ENCODE measurements at regions not wholly inside any gene's neighbourhood (a gene's known extent, or its start where the extent isn't known, plus 50 kb on each side); places are given as distances from the start of the nearest gene placed in this dataset.

- 92% methylated on average over 16 of the region's 21 CpGs; no CpG with 5 or more reads in 1 of the 2 experiments for WGBS, 2 experiments (ENCODE audit: extremely low coverage in 2 of 2, insufficient read length in 1 of 2)
- POLR2A ChIA-PET (ENCODE audit: unreplicated experiment) = no interaction called here
- H3K23ac ChIP-seq (ENCODE audit: low read depth, low read length) = no peak overlapping the region
These were observed 137.3 kb upstream of the RTL1 start for GRCh38 chr14:101040538-101041442.

More at GRCh38 chr14:101040538-101041442, 137.3 kb upstream of the RTL1 start:
- H3K9me3 ChIP-seq (ENCODE audit: control insufficient read depth, insufficient read depth, low read length) = no peaks in the 10 kb centered on the region
- no peak overlapping the region for H3K4ac ChIP-seq (ENCODE audit: low read depth, low read length)
- no peak overlapping the region for H2BK15ac ChIP-seq (ENCODE audit: low read depth, low read length)
- DNase-seq (no peak), ATAC-seq (ENCODE audit: low read depth) (no peak)
- CTCF ChIA-PET = no interaction called here
- no peaks in the 10 kb centered on the region for H3K9me1 ChIP-seq (ENCODE audit: insufficient read depth, low read length)
- H4K91ac ChIP-seq (ENCODE audit: insufficient read depth, low read depth, low read length) = no peak overlapping the region
- no peak overlapping the region for H4K8ac ChIP-seq (ENCODE audit: low read depth in 2 of 2, low read length in 2 of 2)
- no peak overlapping the region for H2BK5ac ChIP-seq (ENCODE audit: low read depth, low read length, poor library complexity, severe bottlenecking)
- peaks cover 4 to 23% of the 10 kb centered on the region in 2 experiments for H3K79me1 ChIP-seq (ENCODE audit: low read depth in 1 of 2, low read length in 2 of 2)
- TF ChIP-seq RCOR1 (IDR thresholded peaks at IDR 0.05; ENCODE audit: insufficient replicate concordance, low read length) = no peak
- TF ChIP-seq CHD1 (IDR thresholded peaks at IDR 0.05; ENCODE audit: low read depth, low read length) = no peak
- TF ChIP-seq, protein P1, sequence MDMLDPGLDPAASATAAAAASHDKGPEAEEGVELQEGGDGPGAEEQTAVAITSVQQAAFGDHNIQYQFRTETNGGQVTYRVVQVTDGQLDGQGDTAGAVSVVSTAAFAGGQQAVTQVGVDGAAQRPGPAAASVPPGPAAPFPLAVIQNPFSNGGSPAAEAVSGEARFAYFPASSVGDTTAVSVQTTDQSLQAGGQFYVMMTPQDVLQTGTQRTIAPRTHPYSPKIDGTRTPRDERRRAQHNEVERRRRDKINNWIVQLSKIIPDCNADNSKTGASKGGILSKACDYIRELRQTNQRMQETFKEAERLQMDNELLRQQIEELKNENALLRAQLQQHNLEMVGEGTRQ (IDR thresholded peaks at IDR 0.05; ENCODE audit: low read depth, low read length) = no peak
- H3K36me3 ChIP-seq (ENCODE audit: control insufficient read depth, insufficient read depth, low read length) = peaks cover 76% of the 10 kb centered on the region
- no peak overlapping the region for H3K9ac ChIP-seq (ENCODE audit: low read depth, low read length)
- no peak overlapping the region for H3K4me2 ChIP-seq (ENCODE audit: low read depth, low read length)
- intact Hi-C loops (cut with micrococcal nuclease) = no loop called here
- no peak overlapping the region for H2AK5ac ChIP-seq (ENCODE audit: low read depth, low read length)
- no peak overlapping the region for H2AFZ ChIP-seq (replicated peaks; ENCODE audit: low read length, poor library complexity)
- peaks cover 13% of the 10 kb centered on the region for H4K20me1 ChIP-seq (ENCODE audit: insufficient read depth, low read length)
- no peak overlapping the region for H3K18ac ChIP-seq (ENCODE audit: low read depth, low read length)
- H3K27me3 ChIP-seq (ENCODE audit: control insufficient read depth, insufficient read depth, low read length) = no peaks in the 10 kb centered on the region
- no peak overlapping the region for H2BK120ac ChIP-seq (ENCODE audit: low read depth, low read length)
- no TSS peak for BruUV-seq (replicated peaks)
- no peaks in the 10 kb centered on the region for H3K4me1 ChIP-seq (ENCODE audit: control insufficient read depth, insufficient read depth, low read length)
- dilution Hi-C loops (cut with HindIII; ENCODE audit: low sequenced_read_pairs, unreplicated experiment) = no loop called here
- H3K27ac ChIP-seq (ENCODE audit: insufficient read depth, low read length) = no peak overlapping the region
- no peak overlapping the region for H4K5ac ChIP-seq (ENCODE audit: low read depth, low read length)
- no peak overlapping the region for H2AK9ac ChIP-seq (replicated peaks; ENCODE audit: low read depth, low read length, poor library complexity)
- H3K4me3 ChIP-seq (ENCODE audit: insufficient read depth, low read depth, low read length) = no peak overlapping the region
- no peak overlapping the region for H2BK20ac ChIP-seq (ENCODE audit: low read depth, low read length)
- H3K14ac ChIP-seq (replicated peaks; ENCODE audit: low read depth, low read length) = no peak overlapping the region
- in situ Hi-C loops (cut with MboI; ENCODE audit: low sequenced_read_pairs) = no loop called here
- no peak overlapping the region for H3K56ac ChIP-seq (ENCODE audit: extremely low read depth, insufficient read depth, low read length)
